Keratinocyte (primary cell): ENCODE measurements at regions not wholly inside any gene's neighbourhood (a gene's known extent, or its start where the extent isn't known, plus 50 kb on each side); places are given as distances from the start of the nearest gene placed in this dataset.

Experiments used
- DNase-seq: peaks from one replicate; pipeline ENCODE4 v3.0.0-alpha.2; 2011; ENCODE audit warnings: low read depth, missing footprints, low spot score
- FAIRE-seq: peaks from 2 replicates; lab custom pipeline; 2011; peaks lifted over from hg19 to GRCh38; lab: Jason Lieb, UNC
- H2AFZ ChIP-seq: 2 replicates; pipeline ENCODE4 v1.6.0; 2012; ENCODE audit warnings: low read length, control low read depth, inconsistent platforms; ENCODE audit not compliant: control insufficient read depth
- H3K27ac ChIP-seq: 2 replicates; pipeline ENCODE4 v1.5.1; 2011; ENCODE audit warnings: low read length; ENCODE audit not compliant: control insufficient read depth, insufficient read depth
- H3K27me3 ChIP-seq: 3 replicates; pipeline ENCODE4 v1.6.0; 2011; ENCODE audit warnings: low read length; ENCODE audit not compliant: control insufficient read depth, insufficient read depth; ENCODE audit errors: extremely low read depth
- H3K36me3 ChIP-seq, 2 experiments: 2 replicates in 1 of 2; 3 replicates in 1 of 2; pipeline ENCODE4 v1.5.1; 2011; ENCODE audit warnings: low read length in 2 of 2, mild to moderate bottlenecking in 1 of 2; ENCODE audit not compliant: control insufficient read depth in 2 of 2, insufficient read depth in 2 of 2; ENCODE audit errors: extremely low read depth in 1 of 2
- H3K4me1 ChIP-seq: 3 replicates; pipeline ENCODE4 v1.5.1; 2011; ENCODE audit warnings: low read length; ENCODE audit not compliant: control insufficient read depth, insufficient read depth; ENCODE audit errors: extremely low read depth
- H3K4me2 ChIP-seq: 3 replicates; pipeline ENCODE4 v1.6.0; 2011; ENCODE audit warnings: low read depth, low read length; ENCODE audit not compliant: control insufficient read depth, insufficient read depth; ENCODE audit errors: extremely low read depth
- H3K4me3 ChIP-seq, 3 experiments: fragments of 200-600 bp in 1 of 3; sonication (generic) in 1 of 3; 2 replicates in 2 of 3; 3 replicates in 1 of 3; pipeline ENCODE4 v1.5.1; 2011 to 2016; ENCODE audit warnings: low read length in 3 of 3, mild to moderate bottlenecking in 3 of 3, control low read depth in 2 of 3, inconsistent platforms in 1 of 3, low read depth in 1 of 3, mixed read lengths in 1 of 3, mixed run types in 1 of 3, moderate library complexity in 1 of 3; ENCODE audit not compliant: control insufficient read depth in 2 of 3, insufficient read depth in 2 of 3; ENCODE audit errors: extremely low read depth in 1 of 3
- H3K79me2 ChIP-seq: 2 replicates; pipeline ENCODE4 v1.6.0; 2012; ENCODE audit warnings: low read length; ENCODE audit not compliant: control insufficient read depth, insufficient read depth
- H3K9ac ChIP-seq: 3 replicates; pipeline ENCODE4 v1.6.0; 2011; ENCODE audit warnings: low read length; ENCODE audit not compliant: control insufficient read depth, insufficient read depth; ENCODE audit errors: extremely low read depth
- H3K9me1 ChIP-seq: 3 replicates; pipeline ENCODE4 v1.6.0; 2011; ENCODE audit warnings: low read length; ENCODE audit not compliant: control insufficient read depth, insufficient read depth; ENCODE audit errors: extremely low read depth
- H3K9me3 ChIP-seq: 2 replicates; pipeline ENCODE4 v1.5.1; 2012; ENCODE audit warnings: low read depth, low read length; ENCODE audit not compliant: control insufficient read depth
- H4K20me1 ChIP-seq: 3 replicates; pipeline ENCODE4 v1.6.0; 2011; ENCODE audit warnings: low read length; ENCODE audit not compliant: control insufficient read depth, insufficient read depth; ENCODE audit errors: extremely low read depth
- CTCF ChIP-seq, 3 experiments: IDR thresholded peaks in 1 of 3; conservative IDR thresholded peaks in 1 of 3; optimal IDR thresholded peaks in 1 of 3; 2 replicates in 2 of 3; 3 replicates in 1 of 3; pipeline versions ENCODE3 to v1.5.1; 2011; ENCODE audit warnings: low read length in 3 of 3, mild to moderate bottlenecking in 3 of 3, moderate library complexity in 2 of 3, control low read depth in 1 of 3, inconsistent platforms in 1 of 3; ENCODE audit not compliant: insufficient read depth in 2 of 3; ENCODE audit errors: extremely low read depth in 1 of 3
- EZH2 ChIP-seq: IDR thresholded peaks from one replicate; pipeline ENCODE4 v1.6.1; 2012; ENCODE audit warnings: inconsistent platforms, mild to moderate bottlenecking, low read length, moderate library complexity
- dilution Hi-C: fragments of 300-500 bp; cut with MboI; formaldehyde crosslinking; loops from one replicate; pipeline ENCODE4 v1.7.0; 2020; ENCODE audit warnings: low sequenced_read_pairs; ENCODE audit not compliant: extremely low pct_ligation_motif_present

- no peak overlapping the region for H2AFZ ChIP-seq
- H3K9ac ChIP-seq = no peak overlapping the region
- no peaks in the 10 kb centered on the region for H3K9me1 ChIP-seq
- no peak for DNase-seq
- H3K4me3 ChIP-seq = no peak overlapping the region
- H3K79me2 ChIP-seq = no peaks in the 10 kb centered on the region
- H3K36me3 ChIP-seq = no peaks in the 10 kb centered on the region
- H3K27ac ChIP-seq = no peak overlapping the region
- H3K9me3 ChIP-seq = no peaks in the 10 kb centered on the region
- no peaks in the 10 kb centered on the region for H3K27me3 ChIP-seq
- H3K4me1 ChIP-seq = no peaks in the 10 kb centered on the region
- no peaks in the 10 kb centered on the region for H4K20me1 ChIP-seq
- TF ChIP-seq CTCF (optimal IDR thresholded peaks at IDR 0.05 in 1 of 3, IDR thresholded peaks at IDR 0.05 in 1 of 3, conservative IDR thresholded peaks at IDR 0.05 in 1 of 3; ENCODE audit: extremely low read depth in 1 of 3, insufficient read depth in 2 of 3, low read length in 3 of 3) (no peak), EZH2 (no peak)
- no peak overlapping the region for H3K4me2 ChIP-seq
- dilution Hi-C loops = no loop called here
- no peak for FAIRE-seq
Observed at GRCh38 chr14:25350021-25350420, 300.1 kb upstream of the STXBP6 start.

- dilution Hi-C loops = no loop called here
Observed at GRCh38 chr14:25349269-25349668, 299.3 kb upstream of the STXBP6 start.

More at GRCh38 chr14:25349269-25349668, 299.3 kb upstream of the STXBP6 start:
- Histone ChIP-seq H3K4me2 (no peak overlapping the region), H3K9ac (no peak overlapping the region), H3K36me3 (no peaks in the 10 kb centered on the region), H2AFZ (no peak overlapping the region), H3K4me3 (no peak overlapping the region), H3K79me2 (no peaks in the 10 kb centered on the region), H4K20me1 (no peaks in the 10 kb centered on the region), H3K9me3 (no peaks in the 10 kb centered on the region), H3K27ac (no peak overlapping the region), H3K27me3 (no peaks in the 10 kb centered on the region), H3K9me1 (no peaks in the 10 kb centered on the region), H3K4me1 (no peaks in the 10 kb centered on the region)
- DNase-seq (no peak), FAIRE-seq (no peak)
- TF ChIP-seq CTCF (optimal IDR thresholded peaks at IDR 0.05 in 1 of 3, IDR thresholded peaks at IDR 0.05 in 1 of 3, conservative IDR thresholded peaks at IDR 0.05 in 1 of 3; ENCODE audit: extremely low read depth in 1 of 3, insufficient read depth in 2 of 3, low read length in 3 of 3) (no peak), EZH2 (no peak)
